Neutrophil (primary cell): ENCODE measurements at regions not wholly inside any gene's neighbourhood (a gene's known extent, or its start where the extent isn't known, plus 50 kb on each side); places are given as distances from the start of the nearest gene placed in this dataset.

ENCODE experiments used
- H3K27ac ChIP-seq: fragments of 200-600 bp; sonication (generic); 2 replicates; pipeline ENCODE4 v1.5.1; 2016; ENCODE audit warnings: mild to moderate bottlenecking, moderate library complexity
- H3K27me3 ChIP-seq: fragments of 200-600 bp; sonication (generic); 2 replicates; pipeline ENCODE4 v1.6.0; 2016; ENCODE audit warnings: mild to moderate bottlenecking
- H3K36me3 ChIP-seq: fragments of 200-600 bp; sonication (generic); 2 replicates; pipeline ENCODE4 v1.5.1; 2017
- H3K4me1 ChIP-seq, 2 experiments: fragments of 200-600 bp in 1 of 2; sonication (generic) in 1 of 2; 1 replicate in 1 of 2; 2 replicates in 1 of 2; pipeline versions ENCODE4 v1.5.1 to v1.6.1; 2013 to 2016; ENCODE audit warnings: low read depth in 1 of 2, low read length in 1 of 2, mild to moderate bottlenecking in 1 of 2, moderate library complexity in 1 of 2; ENCODE audit not compliant: control insufficient read depth in 1 of 2, insufficient read depth in 1 of 2
- H3K4me3 ChIP-seq, 2 experiments: fragments of 200-600 bp in 1 of 2; sonication (generic) in 1 of 2; 1 replicate in 1 of 2; 2 replicates in 1 of 2; pipeline ENCODE4 v1.5.1; 2013 to 2016; ENCODE audit warnings: low read depth in 1 of 2, low read length in 1 of 2, mild to moderate bottlenecking in 1 of 2, moderate library complexity in 1 of 2
- H3K9me3 ChIP-seq: fragments of 200-600 bp; sonication (generic); 2 replicates; pipeline ENCODE4 v1.5.1; 2016
- CTCF ChIP-seq: fragments of 200-600 bp; sonication (generic); IDR thresholded peaks from 2 replicates; pipeline ENCODE4 v1.5.1; 2016; ENCODE audit warnings: antibody characterized with exemption

GRCh38 chr5:163861670-163862069, 356.3 kb downstream of the MAT2B start:
- TF ChIP-seq CTCF: no peak
- no peaks in the 10 kb centered on the region for H3K9me3 ChIP-seq
- no peak overlapping the region for H3K27ac ChIP-seq
- no peaks in the 10 kb centered on the region for H3K36me3 ChIP-seq
- H3K27me3 ChIP-seq: no peaks in the 10 kb centered on the region
- H3K4me3 ChIP-seq: no peak overlapping the region
- H3K4me1 ChIP-seq: no peaks in the 10 kb centered on the region

GRCh38 chr5:163867324-163867723, 361.9 kb downstream of the MAT2B start:
- no peaks in the 10 kb centered on the region for H3K9me3 ChIP-seq
- no peaks in the 10 kb centered on the region for H3K4me1 ChIP-seq
- H3K27ac ChIP-seq: no peak overlapping the region
- no peak for TF ChIP-seq CTCF
- no peaks in the 10 kb centered on the region for H3K36me3 ChIP-seq
- H3K27me3 ChIP-seq: no peaks in the 10 kb centered on the region
- no peak overlapping the region for H3K4me3 ChIP-seq

GRCh38 chr5:163867738-163868137, 362.3 kb downstream of the MAT2B start:
- no peaks in the 10 kb centered on the region for H3K4me1 ChIP-seq

GRCh38 chr5:163869581-163869980, 364.2 kb downstream of the MAT2B start:
- TF ChIP-seq CTCF: no peak
- Histone ChIP-seq H3K4me1 (no peaks in the 10 kb centered on the region), H3K4me3 (no peak overlapping the region), H3K36me3 (no peaks in the 10 kb centered on the region), H3K27me3 (no peaks in the 10 kb centered on the region), H3K9me3 (no peaks in the 10 kb centered on the region), H3K27ac (no peak overlapping the region)

More at GRCh38 chr5:163867738-163868137, 362.3 kb downstream of the MAT2B start:
- Histone ChIP-seq H3K4me3 (no peak overlapping the region), H3K27ac (no peak overlapping the region), H3K9me3 (no peaks in the 10 kb centered on the region), H3K27me3 (no peaks in the 10 kb centered on the region), H3K36me3 (no peaks in the 10 kb centered on the region)
- TF ChIP-seq CTCF: no peak

- Histone ChIP-seq H3K27me3 (no peaks in the 10 kb centered on the region), H3K4me1 (no peaks in the 10 kb centered on the region), H3K9me3 (no peaks in the 10 kb centered on the region)
Observed at GRCh38 chr5:163870441-163870840, 365.0 kb downstream of the MAT2B start.

More at GRCh38 chr5:163870441-163870840, 365.0 kb downstream of the MAT2B start:
- no peak for TF ChIP-seq CTCF
- Histone ChIP-seq H3K36me3 (no peaks in the 10 kb centered on the region), H3K27ac (no peak overlapping the region), H3K4me3 (no peak overlapping the region)
